GM21717 (cell line): ENCODE measurements at regions not wholly inside any gene's neighbourhood (a gene's known extent, or its start where the extent isn't known, plus 50 kb on each side); places are given as distances from the start of the nearest gene placed in this dataset.

Experiments used
- ATAC-seq: cut with Tn5 transposase; IDR thresholded peaks from one replicate; pipeline ENCODE4 v1.9.1; 2021; ENCODE audit warnings: mild to moderate bottlenecking, moderate library complexity; ENCODE audit not compliant: unreplicated experiment

- no peak for ATAC-seq
Measured at GRCh38 chr7:85612514-85612913, 425.7 kb upstream of the SEMA3D start.

- ATAC-seq = no peak
Measured at GRCh38 chr7:85608804-85609203, 421.9 kb upstream of the SEMA3D start.

DNA sequence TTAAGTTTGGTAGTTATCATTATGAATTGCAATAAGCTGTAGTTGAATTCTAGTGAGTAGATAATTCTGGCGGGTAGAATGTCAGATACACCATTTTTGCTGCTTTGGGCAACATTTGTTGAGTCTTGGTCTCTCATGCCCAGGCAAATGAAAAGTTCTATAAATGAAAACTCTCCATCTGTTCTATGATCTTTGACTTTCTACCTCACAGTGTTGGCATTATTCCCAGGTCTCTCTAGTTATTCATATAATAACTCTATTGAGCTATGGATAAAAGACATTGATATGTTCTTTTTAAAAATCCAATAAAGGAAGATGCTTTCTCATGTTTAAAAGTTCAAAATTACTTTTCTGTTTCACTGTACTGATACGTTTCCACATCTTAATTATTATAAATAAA is 415.3 kb upstream of the SEMA3D start:
- no peak for ATAC-seq

- no peak for ATAC-seq
Measured at GRCh38 chr7:85600395-85600794, 413.5 kb upstream of the SEMA3D start.

GRCh38 chr7:85596827-85597226 is 410.0 kb upstream of the SEMA3D start:
- ATAC-seq = no peak

DNA sequence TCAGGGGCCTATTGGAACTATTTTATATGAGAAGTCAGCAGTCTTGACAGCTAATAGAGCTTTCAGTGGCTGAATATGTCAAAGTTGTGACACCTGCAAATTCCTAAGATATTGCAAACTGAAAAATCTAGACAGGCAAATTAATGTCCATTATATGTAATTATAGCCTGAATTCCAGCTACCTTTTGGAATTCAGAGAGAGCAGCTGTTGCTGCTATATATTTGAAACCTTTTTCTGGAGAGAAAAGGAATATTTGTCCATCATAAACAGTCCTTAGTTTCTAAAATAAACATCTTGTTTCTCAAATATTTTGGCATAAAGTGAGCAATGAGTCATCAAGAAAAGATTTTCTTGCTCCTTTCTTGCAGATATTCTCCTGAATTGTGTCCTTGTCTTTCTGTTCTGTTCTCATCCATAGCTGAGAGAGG is 408.9 kb upstream of the SEMA3D start:
- ATAC-seq = no peak

GRCh38 chr7:85593355-85593754 is 406.5 kb upstream of the SEMA3D start:
- no peak for ATAC-seq

GRCh38 chr7:85587785-85588184 is 400.9 kb upstream of the SEMA3D start:
- ATAC-seq = no peak

DNA sequence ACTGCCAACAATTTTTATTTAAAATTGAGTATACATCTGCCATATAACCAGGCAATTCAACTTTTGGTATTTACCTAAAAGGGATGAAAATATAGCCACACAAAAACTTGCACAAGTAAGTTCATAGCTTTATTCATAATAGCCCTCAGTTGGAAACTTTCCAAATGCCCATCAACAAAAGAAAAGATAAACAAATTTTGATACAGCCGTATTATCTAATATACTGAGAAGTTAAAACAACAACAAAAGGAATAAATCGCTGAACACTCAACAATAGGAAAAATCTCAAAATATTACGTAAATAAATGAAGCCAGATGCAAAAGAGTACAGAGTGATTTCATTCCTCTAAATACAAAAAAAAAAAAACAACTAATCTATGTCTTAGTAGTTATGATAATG is 399.2 kb upstream of the SEMA3D start:
- ATAC-seq = no peak

DNA sequence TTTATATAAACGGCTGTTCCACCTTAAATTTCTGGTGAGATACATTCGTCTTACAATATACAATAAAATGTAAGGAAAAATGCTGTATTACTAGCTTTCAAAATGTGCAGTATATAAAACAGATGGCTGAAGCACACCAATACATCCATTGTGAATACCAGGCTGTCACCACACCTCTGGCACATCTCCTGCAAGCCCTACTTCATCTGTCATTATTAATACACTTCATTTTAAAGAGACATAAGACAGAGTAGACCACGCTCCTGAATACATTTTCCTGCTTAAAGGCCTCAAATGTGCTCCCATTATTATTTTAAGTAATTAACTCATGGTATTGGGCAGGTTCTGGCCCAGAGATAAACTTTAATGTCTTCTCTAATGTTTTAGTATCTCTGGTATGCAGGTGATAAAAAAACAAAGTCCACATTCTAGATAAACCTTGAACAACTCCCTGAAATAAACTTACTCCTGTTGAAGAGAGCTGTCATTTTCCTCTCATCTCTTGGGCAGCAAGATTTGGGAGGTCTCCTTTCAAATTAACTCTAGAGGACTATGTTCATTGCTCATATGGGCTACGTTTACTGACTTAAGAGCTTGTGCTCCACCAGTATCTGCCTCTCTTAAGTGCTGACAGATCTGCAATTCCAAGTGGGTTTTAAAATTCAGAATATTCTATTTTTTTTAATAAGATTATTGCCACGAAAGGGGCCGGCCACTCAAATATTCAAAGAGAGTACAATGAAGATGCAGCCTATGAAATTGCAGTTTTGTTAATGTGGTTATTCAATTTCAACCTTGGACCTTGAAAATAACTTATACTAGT is 396.5 kb upstream of the SEMA3D start:
- ATAC-seq = no peak

DNA sequence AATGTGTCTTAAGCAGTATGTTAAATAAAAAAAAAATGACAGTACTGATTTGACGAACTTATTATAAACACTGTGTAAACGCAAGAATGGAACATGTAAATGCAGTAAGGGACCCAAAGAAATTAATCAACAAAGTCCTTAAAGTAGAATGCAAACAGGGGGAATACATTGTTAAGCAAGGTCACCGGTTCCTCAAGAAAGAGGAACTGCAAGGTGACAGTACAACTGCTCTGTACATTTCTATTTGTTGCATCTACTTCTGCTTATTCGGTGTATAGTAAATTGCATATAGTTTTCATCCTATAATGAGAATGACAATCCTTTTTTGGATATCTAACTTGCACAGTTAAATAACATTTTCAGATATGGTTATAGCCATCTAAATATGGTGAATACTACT is 387.0 kb upstream of the SEMA3D start:
- ATAC-seq = no peak

- ATAC-seq = no peak
Measured at GRCh38 chr7:85573346-85573745, 386.5 kb upstream of the SEMA3D start.

- no peak for ATAC-seq
Measured at GRCh38 chr7:85570898-85571297, 384.0 kb upstream of the SEMA3D start.

DNA sequence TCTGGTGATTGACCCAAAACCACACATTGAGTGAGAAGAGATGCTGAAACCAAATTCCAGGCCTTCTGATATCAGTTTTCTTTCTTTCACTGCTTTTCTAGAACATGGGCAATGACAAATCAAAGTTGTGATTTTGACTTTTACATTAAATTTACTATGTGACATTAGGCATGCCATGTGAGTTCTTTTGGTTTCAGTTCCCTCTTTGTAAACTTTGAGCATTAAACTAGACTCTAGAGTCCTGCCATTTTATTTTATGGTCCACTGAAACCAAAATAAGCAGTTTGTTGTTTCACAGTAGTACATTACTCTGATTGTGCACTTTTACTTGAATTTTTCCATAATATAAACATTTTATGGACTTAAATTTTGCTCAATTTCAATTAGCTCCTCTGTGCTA is 381.1 kb upstream of the SEMA3D start:
- no peak for ATAC-seq

DNA sequence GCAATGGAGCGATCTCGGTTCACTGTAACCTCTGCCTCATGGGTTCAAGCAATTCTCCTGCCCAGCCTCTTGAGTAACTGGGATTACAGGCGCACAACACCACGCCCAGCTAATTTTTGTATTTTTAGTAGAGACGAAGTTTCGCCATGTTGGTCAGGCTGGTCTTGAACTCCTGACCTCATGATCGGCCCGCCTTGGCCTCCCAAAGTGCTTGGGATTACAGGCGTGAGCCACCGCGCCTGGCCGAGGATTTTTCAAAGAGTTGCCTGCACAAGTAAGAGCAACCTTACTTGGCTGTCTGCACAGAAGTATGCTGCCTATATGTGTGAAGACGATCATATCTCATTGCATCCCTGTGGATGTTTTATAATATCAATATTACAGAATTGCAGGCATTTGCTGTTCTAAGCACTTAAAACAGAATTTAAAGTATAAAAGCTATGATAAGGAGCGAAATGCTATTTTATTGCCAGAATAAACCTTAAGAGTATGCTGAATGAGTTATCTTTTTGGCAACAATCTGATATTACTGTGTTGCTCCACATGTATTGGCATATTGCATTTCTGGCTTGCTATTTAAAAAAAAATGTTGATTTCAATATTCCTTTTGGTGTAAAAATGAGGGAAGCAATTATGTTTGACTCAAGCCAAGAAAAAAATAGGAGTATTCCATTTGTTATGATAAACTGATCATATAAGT is 379.4 kb upstream of the SEMA3D start:
- no peak for ATAC-seq

GRCh38 chr7:85565276-85565675 is 378.4 kb upstream of the SEMA3D start:
- ATAC-seq = no peak

GRCh38 chr7:85564861-85565260 is 378.0 kb upstream of the SEMA3D start:
- ATAC-seq = no peak

DNA sequence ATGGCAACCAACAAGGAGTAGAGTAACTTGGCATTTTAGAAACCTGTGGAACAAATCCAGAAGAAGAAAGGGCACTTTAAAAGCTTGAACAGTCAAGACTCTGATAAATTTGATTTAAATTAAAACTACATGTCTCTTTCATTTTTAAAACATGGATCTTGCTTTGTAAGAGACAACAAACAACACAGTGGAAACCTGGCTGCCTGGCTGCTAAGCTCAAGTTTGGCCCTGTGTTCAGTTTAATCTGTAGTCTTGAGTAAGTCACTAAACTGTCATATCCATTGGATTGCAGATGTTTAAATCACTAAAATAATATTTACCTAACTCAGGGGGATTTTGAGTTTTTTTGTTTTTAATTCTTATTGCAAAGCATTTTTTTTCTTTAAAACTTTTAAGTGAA is 374.9 kb upstream of the SEMA3D start:
- no peak for ATAC-seq

DNA sequence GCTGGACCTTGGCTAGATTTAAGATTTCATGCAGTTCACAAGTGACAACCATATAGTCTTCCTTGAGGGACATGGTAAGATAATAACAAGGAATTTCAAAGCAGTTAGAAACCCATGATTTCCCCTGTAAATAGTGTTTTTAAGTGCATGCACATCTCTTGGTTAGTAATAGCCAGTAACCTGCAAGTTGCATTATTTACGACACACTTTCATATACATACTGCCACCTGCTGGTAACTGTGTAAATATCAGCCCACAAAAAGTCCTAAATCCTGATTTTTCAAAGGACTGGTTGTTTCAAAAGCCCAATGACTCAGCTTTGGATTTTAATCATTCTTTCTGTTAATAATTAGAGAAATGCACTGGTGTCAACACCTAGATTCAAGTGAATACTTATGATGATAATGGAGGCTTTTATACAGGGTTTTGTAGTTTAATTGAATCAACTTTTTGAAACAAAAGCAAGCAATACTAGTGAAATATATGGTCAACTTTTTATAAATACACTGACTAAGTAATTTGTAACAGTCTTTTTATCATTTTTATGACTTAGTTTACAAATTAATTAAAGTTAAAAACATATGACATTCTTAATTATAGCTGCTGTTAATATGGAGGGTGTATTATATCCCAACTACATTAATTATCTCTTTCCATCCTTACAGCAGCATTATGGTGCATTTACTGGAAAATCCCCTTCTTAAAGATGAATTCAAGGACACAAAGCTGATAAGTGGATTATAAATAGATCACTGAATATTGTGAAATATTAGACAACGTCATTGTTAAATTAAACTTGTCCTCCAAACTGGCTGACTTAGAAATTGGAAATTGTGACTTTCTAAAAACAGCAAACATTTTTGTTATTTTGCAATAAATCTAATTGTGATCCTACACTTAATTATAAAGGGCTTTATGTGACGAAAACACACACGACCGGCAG is 367.7 kb upstream of the SEMA3D start:
- ATAC-seq = no peak

GRCh38 chr7:85535974-85536729 is 349.3 kb upstream of the SEMA3D start:
- no peak for ATAC-seq

DNA sequence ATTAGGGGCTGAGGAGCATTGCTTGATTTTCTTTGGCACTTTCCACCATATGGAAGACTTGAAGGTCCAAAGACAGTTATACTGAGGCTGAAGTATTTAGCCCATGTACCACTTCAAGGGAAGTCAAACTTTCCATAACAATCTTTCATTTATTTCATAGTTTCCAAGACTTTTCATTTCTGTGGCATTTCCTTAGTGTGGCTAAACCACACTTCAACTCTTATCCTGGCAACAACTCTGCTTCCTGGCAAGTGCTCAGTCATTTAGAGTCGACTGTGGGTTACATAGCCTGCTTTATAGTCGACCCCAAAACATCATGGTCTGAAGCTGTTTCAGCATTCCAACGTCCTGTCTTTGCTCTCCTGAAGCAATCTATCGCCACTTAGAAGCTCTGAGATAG is 343.0 kb upstream of the SEMA3D start:
- no peak for ATAC-seq
